Omental fat pad (tissue), 3 donors: ENCODE measurements at regions not wholly inside any gene's neighbourhood (a gene's known extent, or its start where the extent isn't known, plus 50 kb on each side); places are given as distances from the start of the nearest gene placed in this dataset.
"Not testable (repeated sequence)": the region's sequence is repeated elsewhere in the genome, so short reads cannot be mapped to it uniquely, and the experiment has no call there.

Experiments used
- ATAC-seq: fragments of 150-250 bp; one replicate; pipeline ENCODE4 v1.9.1; 2016; ENCODE audit warnings: mild to moderate bottlenecking, moderate library complexity; ENCODE audit not compliant: low FRiP score
- DNase-seq: peaks from one replicate; pipeline ENCODE4 v3.0.0-alpha.2; 2019; ENCODE audit warnings: low spot score
- TF ChIP-seq, protein P1 (sequence below), 3 donors: fragments of 450-650 bp; IDR thresholded peaks; one replicate each; pipeline ENCODE4 v1.5.1; 2016 to 2017; ENCODE audit warnings: antibody characterized with exemption in 3 of 3, mild to moderate bottlenecking in 3 of 3, moderate library complexity in 2 of 3

DNA sequence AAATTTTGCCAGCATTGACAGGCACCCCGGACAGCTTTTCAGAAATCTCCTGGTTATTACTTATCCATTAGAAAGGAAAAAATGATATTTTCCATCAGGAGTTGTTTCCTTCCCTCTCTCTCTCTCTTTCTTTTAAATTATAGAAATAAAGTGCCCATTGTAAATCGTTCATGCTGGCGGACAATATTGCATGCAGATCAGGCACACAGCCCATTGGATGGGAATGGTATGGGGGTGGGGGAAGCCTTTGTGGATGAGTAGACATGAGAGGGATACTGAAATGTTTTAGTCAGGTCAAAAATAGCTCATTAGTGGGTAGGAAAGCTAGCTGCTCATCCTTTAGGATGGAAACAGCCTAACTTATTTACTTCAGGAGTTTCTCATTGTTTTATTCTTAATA is 764.9 kb upstream of the MMS22L start:
- no peak for DNase-seq
- TF ChIP-seq, protein P1, sequence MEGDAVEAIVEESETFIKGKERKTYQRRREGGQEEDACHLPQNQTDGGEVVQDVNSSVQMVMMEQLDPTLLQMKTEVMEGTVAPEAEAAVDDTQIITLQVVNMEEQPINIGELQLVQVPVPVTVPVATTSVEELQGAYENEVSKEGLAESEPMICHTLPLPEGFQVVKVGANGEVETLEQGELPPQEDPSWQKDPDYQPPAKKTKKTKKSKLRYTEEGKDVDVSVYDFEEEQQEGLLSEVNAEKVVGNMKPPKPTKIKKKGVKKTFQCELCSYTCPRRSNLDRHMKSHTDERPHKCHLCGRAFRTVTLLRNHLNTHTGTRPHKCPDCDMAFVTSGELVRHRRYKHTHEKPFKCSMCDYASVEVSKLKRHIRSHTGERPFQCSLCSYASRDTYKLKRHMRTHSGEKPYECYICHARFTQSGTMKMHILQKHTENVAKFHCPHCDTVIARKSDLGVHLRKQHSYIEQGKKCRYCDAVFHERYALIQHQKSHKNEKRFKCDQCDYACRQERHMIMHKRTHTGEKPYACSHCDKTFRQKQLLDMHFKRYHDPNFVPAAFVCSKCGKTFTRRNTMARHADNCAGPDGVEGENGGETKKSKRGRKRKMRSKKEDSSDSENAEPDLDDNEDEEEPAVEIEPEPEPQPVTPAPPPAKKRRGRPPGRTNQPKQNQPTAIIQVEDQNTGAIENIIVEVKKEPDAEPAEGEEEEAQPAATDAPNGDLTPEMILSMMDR (IDR thresholded peaks at IDR 0.05) = no peak
- no peak for ATAC-seq

DNA sequence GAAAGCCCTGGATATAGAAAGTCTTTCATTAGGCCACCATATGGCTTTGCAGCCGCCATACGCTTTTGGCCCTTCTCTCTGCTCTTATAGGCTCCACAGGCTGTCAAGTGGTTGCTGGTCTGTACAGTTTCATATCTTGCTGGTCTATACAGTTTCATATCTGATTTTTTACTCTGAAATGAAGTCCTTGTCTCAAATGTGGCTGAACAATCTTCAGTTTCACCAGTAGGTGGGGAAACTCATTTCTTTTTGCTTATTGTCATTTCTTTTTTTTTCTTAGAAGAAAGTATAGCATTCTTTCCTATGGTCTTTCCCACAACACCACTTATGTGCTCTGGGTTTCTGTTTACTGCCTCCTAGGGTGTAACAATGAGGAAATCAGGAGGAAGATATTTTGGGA is 771.4 kb upstream of the MMS22L start:
- TF ChIP-seq, protein P1 (IDR thresholded peaks at IDR 0.05) = no peak
- ATAC-seq = no peak

DNA sequence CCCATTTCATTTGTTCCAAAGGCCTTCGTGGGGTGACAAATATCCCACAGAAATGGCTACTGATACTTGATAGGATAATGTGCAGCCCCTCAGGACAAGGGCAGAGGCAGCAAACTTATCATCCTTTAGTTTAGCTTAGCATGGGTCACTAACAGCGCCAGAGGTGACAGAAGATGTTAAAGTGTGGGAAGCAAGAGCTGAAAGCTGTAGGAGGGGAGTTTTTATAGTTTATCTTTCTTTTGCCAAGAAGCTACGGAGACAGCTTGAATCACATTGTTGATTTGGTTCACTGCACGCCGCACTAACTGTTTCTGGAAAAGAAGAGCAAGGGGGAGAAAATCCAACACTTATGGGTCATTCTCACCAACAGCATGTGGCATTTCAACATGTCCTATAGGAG is 773.9 kb upstream of the MMS22L start:
- DNase-seq (no peak), ATAC-seq (no peak)
- TF ChIP-seq, protein P1 (IDR thresholded peaks at IDR 0.05) = no peak

More for the DNA sequence above, 771.4 kb upstream of the MMS22L start:
- DNase-seq = no peak

DNA sequence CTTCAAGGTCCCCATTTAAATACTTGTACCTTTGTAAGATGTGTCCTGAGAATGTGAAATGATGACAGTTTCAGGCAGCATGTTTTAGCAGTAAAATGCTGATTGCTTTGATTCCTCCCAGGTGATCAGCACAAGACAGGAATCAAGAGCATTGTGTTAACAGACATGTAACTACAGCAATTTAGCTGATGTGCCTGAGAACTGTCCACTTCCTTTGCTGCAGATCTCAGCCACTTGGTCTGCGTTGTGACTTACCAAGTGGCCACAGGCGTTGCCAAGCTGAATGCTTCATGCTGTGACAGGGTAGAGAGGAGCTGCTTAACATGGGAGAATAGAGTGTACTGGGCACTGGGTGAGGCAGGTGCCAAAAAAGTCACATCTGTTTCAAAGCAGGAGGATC is 767.0 kb upstream of the POU3F2 start:
- ATAC-seq = no peak
- TF ChIP-seq, protein P1 (IDR thresholded peaks at IDR 0.05) = no peak
- DNase-seq = no peak

DNA sequence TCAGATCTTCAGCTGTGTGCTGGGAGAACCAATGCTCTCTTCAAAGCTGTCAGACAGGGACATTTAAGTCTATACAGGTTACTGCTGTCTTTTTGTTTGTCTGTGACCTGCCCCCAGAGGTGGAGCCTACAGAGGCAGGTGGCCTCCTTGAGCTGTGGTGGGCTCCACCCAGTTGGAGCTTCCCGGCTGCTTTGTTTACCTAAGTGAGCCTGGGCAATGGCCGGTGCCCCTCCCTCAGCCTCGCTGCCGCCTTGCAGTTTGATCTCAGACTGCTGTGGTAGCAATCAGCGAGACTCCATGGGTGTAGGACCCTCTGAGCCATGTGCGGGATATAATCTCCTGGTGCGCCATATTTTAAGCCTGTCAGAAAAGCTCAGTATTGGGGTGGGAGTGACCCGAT is 745.8 kb upstream of the POU3F2 start:
- DNase-seq = not testable (repeated sequence)

DNA sequence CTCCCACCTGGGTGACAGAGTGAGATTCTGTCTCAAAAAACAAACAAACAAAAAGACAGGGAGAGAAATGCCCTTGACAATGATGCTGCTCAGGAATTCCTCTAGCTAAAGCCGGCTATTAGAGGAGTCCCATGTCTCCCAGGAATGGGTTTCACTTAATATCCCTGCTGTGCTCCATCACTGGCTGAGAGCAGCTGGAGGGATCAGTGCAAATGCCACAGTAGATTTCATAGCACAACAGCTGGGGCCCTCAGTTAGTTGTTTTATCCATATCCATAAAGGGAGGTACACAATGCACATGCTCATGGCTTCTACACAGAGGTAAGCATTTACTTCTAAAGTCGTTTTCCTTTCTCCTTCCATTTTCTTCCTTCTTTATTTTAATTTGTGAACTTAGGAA is 742.0 kb upstream of the POU3F2 start:
- ATAC-seq (no peak), DNase-seq (no peak)
- TF ChIP-seq, protein P1 (IDR thresholded peaks at IDR 0.05) = no peak

More for the DNA sequence above, 745.8 kb upstream of the POU3F2 start:
- not testable (repeated sequence) for ATAC-seq

DNA sequence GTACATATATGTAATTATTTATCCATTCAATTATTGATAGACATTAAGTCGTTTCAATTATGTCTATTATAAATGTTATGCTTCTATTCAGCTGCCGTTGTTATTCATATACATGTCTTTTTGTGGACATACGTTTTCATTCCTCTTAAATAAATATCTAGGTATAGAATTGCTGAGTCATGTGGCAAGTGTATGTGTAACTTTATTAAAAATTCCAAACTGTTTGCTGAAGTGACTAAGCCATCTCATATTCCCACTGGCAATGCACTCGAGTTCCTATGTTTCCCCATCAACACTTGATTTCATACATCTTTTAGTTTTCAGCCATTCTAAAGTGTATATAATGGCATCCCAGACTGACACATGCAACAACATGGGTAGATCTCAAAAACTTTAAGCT is 739.7 kb upstream of the POU3F2 start:
- DNase-seq (no peak), ATAC-seq (no peak)
- TF ChIP-seq, protein P1 (IDR thresholded peaks at IDR 0.05) = no peak

DNA sequence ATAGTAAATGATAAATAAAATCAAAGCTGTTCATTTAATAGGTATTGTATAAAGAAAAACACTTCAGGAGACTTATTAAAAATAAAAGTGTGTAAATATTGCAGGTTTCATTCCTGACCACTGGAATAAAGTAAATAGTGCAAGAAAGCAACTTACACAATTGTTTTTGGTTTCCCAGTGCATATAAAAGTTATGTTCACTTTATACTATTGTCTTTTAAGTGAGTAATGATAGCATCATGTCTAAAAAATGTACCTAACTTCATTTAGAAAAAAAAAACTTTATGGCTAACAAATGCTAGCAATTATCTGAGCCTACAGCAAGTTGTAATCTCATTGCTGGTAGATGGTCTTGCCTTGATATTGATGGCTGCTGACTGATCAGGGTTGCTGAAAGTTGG is 726.6 kb upstream of the POU3F2 start:
- DNase-seq = no peak
- TF ChIP-seq, protein P1 (IDR thresholded peaks at IDR 0.05) = no peak
- no peak for ATAC-seq
